Uterus (tissue), 3 donors: ENCODE measurements at regions not wholly inside any gene's neighbourhood (a gene's known extent, or its start where the extent isn't known, plus 50 kb on each side); places are given as distances from the start of the nearest gene placed in this dataset.

Source experiments
- DNase-seq, 2 donors: peaks; one replicate each; pipeline ENCODE4 v3.0.0-alpha.2; 2019 to 2020
- H3K27ac ChIP-seq, 2 donors: fragments of 200-600 bp; sonication (generic); 1 replicate in 1 of 2; 2 replicates in 1 of 2; pipeline ENCODE4 v1.5.1; 2016 to 2018
- H3K27me3 ChIP-seq, 2 donors: fragments of 200-600 bp; sonication (generic); one replicate each; pipeline ENCODE4 v1.5.1; 2018 to 2019; ENCODE audit warnings: control low read depth in 1 of 2
- H3K36me3 ChIP-seq, 2 donors: fragments of 200-600 bp; sonication (generic); one replicate each; pipeline ENCODE4 v1.5.1; 2019; ENCODE audit warnings: control low read depth in 1 of 2
- H3K4me1 ChIP-seq, 2 donors: fragments of 200-600 bp; sonication (generic); one replicate each; pipeline ENCODE4 v1.5.1; 2018 to 2019; ENCODE audit warnings: control low read depth in 1 of 2
- H3K4me3 ChIP-seq, 2 donors: fragments of 200-600 bp; sonication (generic); 1 replicate in 1 of 2; 2 replicates in 1 of 2; pipeline ENCODE4 v1.5.1; 2018 to 2019; ENCODE audit warnings: mild to moderate bottlenecking in 1 of 2
- H3K9me3 ChIP-seq, 2 donors: fragments of 200-600 bp; sonication (generic); one replicate each; pipeline ENCODE4 v1.5.1; 2019; ENCODE audit warnings: control low read depth in 1 of 2
- CTCF ChIP-seq, 4 experiments: fragments of 200-600 bp in 2 of 4; fragments of 450-650 bp in 2 of 4; sonication (generic) in 2 of 4; IDR thresholded peaks; one replicate each; pipeline ENCODE4 v1.5.1; 2016 to 2019; ENCODE audit warnings: antibody characterized with exemption in 4 of 4, mild to moderate bottlenecking in 2 of 4, moderate library complexity in 1 of 4
- POLR2A ChIP-seq, 2 donors: fragments of 450-650 bp; IDR thresholded peaks; one replicate each; pipeline ENCODE4 v1.6.1; 2016; ENCODE audit warnings: antibody characterized with exemption in 2 of 2, mild to moderate bottlenecking in 1 of 2, moderate library complexity in 1 of 2
- intact Hi-C: fragments of 100-400 bp; cut with DNase I; formaldehyde crosslinking; loops from one replicate; pipeline ENCODE4 v1.15.1; 2023; ENCODE audit warnings: low total_unique reads
- donor health status: DM: yes; HTN: yes; CAD: no.

DNA sequence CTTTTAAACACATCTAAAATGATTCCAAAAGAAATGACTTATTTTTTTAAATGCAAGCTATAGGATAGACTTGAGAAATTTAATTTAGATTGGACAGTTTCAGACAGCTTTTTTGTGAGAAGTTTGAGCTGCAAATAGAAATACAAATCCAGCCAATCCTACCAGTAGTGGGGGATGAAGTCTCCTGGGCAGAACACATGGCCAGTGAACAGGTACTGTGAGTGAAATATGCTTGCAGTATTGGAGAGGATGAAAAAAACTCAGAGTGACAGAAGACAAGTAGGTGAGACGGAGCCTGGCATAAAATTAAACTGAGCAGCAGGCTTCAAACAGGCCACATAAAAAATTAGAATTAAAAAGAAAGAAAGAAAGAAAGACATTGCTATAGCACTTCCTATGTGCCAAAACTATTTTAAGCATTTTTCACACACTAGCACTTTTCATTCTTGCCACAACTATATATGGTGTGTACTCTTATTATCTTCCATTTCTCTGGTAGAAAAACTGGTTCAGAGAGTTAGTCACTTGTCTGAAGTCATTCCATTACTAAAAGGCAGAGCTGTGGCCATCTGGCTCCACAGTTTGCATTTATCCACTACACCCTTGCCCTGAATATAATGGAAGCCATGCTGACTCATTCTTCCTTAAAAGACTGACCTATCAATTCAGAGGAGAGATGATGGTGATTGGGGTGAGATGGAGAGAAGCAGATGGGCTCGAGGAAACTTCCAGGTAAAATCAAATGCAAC, 310.2 kb upstream of the CTNND2 start:
- Histone ChIP-seq H3K27me3 (no peaks in the 10 kb centered on the region), H3K4me3 (no peak overlapping the region), H3K9me3 (no peaks in the 10 kb centered on the region), H3K27ac (no peak overlapping the region), H3K36me3 (no peaks in the 10 kb centered on the region), H3K4me1 (no peaks in the 10 kb centered on the region)
- TF ChIP-seq CTCF (IDR thresholded peaks at IDR 0.05) (no peak), POLR2A (IDR thresholded peaks at IDR 0.05) (no peak)
- intact Hi-C loops: no loop called here
- no peak for DNase-seq

GRCh38 chr5:12208366-12209100, 304.3 kb upstream of the CTNND2 start:
- no peak for TF ChIP-seq CTCF (IDR thresholded peaks at IDR 0.05)
- no peak for TF ChIP-seq POLR2A (IDR thresholded peaks at IDR 0.05)
- Histone ChIP-seq H3K9me3 (no peaks in the 10 kb centered on the region), H3K36me3 (no peaks in the 10 kb centered on the region), H3K4me1 (no peaks in the 10 kb centered on the region), H3K4me3 (no peak overlapping the region), H3K27ac (no peak overlapping the region), H3K27me3 (no peaks in the 10 kb centered on the region)
- no peak for DNase-seq
- intact Hi-C loops: no loop called here

DNA sequence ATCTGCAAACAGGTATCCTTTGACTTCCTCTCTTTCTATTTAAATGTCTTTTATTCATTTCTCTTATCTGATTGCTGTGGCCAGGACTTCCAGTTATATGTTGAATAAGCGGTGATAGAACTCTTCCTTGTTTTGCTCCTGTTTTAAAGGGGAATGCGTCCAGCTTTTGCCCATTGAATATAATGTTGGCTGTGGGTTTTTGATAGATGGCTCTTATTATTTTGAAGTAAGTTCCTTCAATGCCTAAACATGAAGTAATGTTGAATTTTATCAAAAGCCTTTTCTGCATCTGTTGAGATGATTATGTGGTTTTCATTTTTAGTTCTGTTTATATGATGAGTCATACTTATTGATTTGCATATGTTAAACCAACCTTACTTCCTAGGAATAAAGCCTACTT, 300.5 kb upstream of the CTNND2 start:
- no peaks in the 10 kb centered on the region for H3K27me3 ChIP-seq
- no peaks in the 10 kb centered on the region for H3K36me3 ChIP-seq
- intact Hi-C loops: no loop called here
- H3K27ac ChIP-seq: no peak overlapping the region
- no peaks in the 10 kb centered on the region for H3K9me3 ChIP-seq
- no peak for TF ChIP-seq CTCF (IDR thresholded peaks at IDR 0.05)
- TF ChIP-seq POLR2A (IDR thresholded peaks at IDR 0.05): no peak
- H3K4me3 ChIP-seq: no peak overlapping the region
- no peaks in the 10 kb centered on the region for H3K4me1 ChIP-seq
- no peak for DNase-seq

- H3K4me1 ChIP-seq: no peaks in the 10 kb centered on the region
- intact Hi-C loops: no loop called here
- no peaks in the 10 kb centered on the region for H3K27me3 ChIP-seq
- TF ChIP-seq POLR2A (IDR thresholded peaks at IDR 0.05): no peak
- no peak for TF ChIP-seq CTCF (IDR thresholded peaks at IDR 0.05)
- H3K36me3 ChIP-seq: no peaks in the 10 kb centered on the region
- no peak for DNase-seq
- no peaks in the 10 kb centered on the region for H3K9me3 ChIP-seq
- H3K27ac ChIP-seq: no peak overlapping the region
- no peak overlapping the region for H3K4me3 ChIP-seq
Measured at GRCh38 chr5:12193536-12193935, 289.3 kb upstream of the CTNND2 start.

GRCh38 chr5:12183003-12183402, 278.8 kb upstream of the CTNND2 start:
- TF ChIP-seq POLR2A (IDR thresholded peaks at IDR 0.05): no peak
- TF ChIP-seq CTCF (IDR thresholded peaks at IDR 0.05): no peak
- H3K27ac ChIP-seq: no peak overlapping the region
- H3K4me3 ChIP-seq: no peak overlapping the region
- no peaks in the 10 kb centered on the region for H3K4me1 ChIP-seq
- intact Hi-C loops: no loop called here
- no peaks in the 10 kb centered on the region for H3K36me3 ChIP-seq
- DNase-seq: no peak
- no peaks in the 10 kb centered on the region for H3K9me3 ChIP-seq
- no peaks in the 10 kb centered on the region for H3K27me3 ChIP-seq
